ENCODE measurements at regions not wholly inside any gene's neighbourhood (a gene's known extent, or its start where the extent isn't known, plus 50 kb on each side); places are given as distances from the start of the nearest gene placed in this dataset.

- H3K4me3 Mint-ChIP-seq, result no peak overlapping the region
- H3K27me3 Mint-ChIP-seq, result no peaks in the 10 kb centered on the region
- Histone ChIP-seq H3K9ac (ENCODE audit: low read length) (no peak overlapping the region), H4K20me1 (ENCODE audit: control insufficient read depth, insufficient read depth, low read length, poor library complexity, severe bottlenecking) (no peaks in the 10 kb centered on the region), H3K4me3 (ENCODE audit: control extremely low read depth in 1 of 5, extremely low read depth in 1 of 5, insufficient read depth in 1 of 5, low read depth in 2 of 5, low read length in 4 of 5) (no peak overlapping the region), H3K9me3 (ENCODE audit: control extremely low read depth in 1 of 3, control insufficient read depth in 2 of 3, insufficient read depth in 1 of 3, low read length in 2 of 3) (peaks cover 0 to 4% (median 0%) of the 10 kb centered on the region in 3 donors), H3K27me3 (replicated peaks in 1 of 4; ENCODE audit: control extremely low read depth in 1 of 4, control insufficient read depth in 3 of 4, insufficient read depth in 4 of 4, low read length in 3 of 4) (no peaks in the 10 kb centered on the region), H3K36me3 (replicated peaks in 1 of 2; ENCODE audit: control extremely low read depth in 1 of 2, control insufficient read depth in 1 of 2, extremely low read depth in 1 of 2, insufficient read depth in 2 of 2, low read length in 1 of 2) (no peaks in the 10 kb centered on the region), H3K79me2 (ENCODE audit: control insufficient read depth, insufficient read depth, low read length) (no peaks in the 10 kb centered on the region), H3K4me2 (replicated peaks; ENCODE audit: low read depth, low read length, poor library complexity, severe bottlenecking) (no peak overlapping the region), H3K4me1 (ENCODE audit: control insufficient read depth in 2 of 2, insufficient read depth in 2 of 2, low read length in 2 of 2) (no peaks in the 10 kb centered on the region), H2AFZ (ENCODE audit: insufficient read depth, low read depth, low read length, poor library complexity, severe bottlenecking) (no peak overlapping the region), H3K27ac (ENCODE audit: low read length in 2 of 2) (no peak overlapping the region)
- H3K4me1 Mint-ChIP-seq, result no peaks in the 10 kb centered on the region
- ATAC-seq (ENCODE audit: low read depth) (no peak), DNase-seq (no peak)
- H3K27ac Mint-ChIP-seq, result no peak overlapping the region
- POLR2A ChIA-PET, result no interaction called here
- intact Hi-C loops (cut with micrococcal nuclease), result no loop called here
- H3K9me3 Mint-ChIP-seq (ENCODE audit: insufficient read depth), result peaks cover 5% of the 10 kb centered on the region
- WGBS (ENCODE audit: insufficient coverage), result 100% methylated on average over 1 of the region's 3 CpGs
- TF ChIP-seq CTCF (IDR thresholded peaks at IDR 0.05) (no peak), EZH2 (IDR thresholded peaks at IDR 0.05; ENCODE audit: borderline replicate concordance, insufficient read depth, low read depth, low read length, poor library complexity, severe bottlenecking) (no peak)
- CTCF ChIA-PET, result interaction anchor here (0.6 kb wide), 1 partner anchor 20 kb away, joined by 3 read pairs; no protein-coding TSS in a partner anchor
Observed at GRCh38 chr5:4191041-4191440, 595.4 kb downstream of the IRX1 start.

GRCh38 chr5:4191703-4192102, 596.1 kb downstream of the IRX1 start:
- no peak for ATAC-seq (ENCODE audit: low read depth)
- intact Hi-C loops (cut with micrococcal nuclease), result no loop called here
- Histone ChIP-seq H3K9ac (ENCODE audit: low read length) (no peak overlapping the region), H3K9me3 (ENCODE audit: control extremely low read depth in 1 of 3, control insufficient read depth in 2 of 3, insufficient read depth in 1 of 3, low read length in 2 of 3) (peaks cover 0 to 4% (median 0%) of the 10 kb centered on the region in 3 donors), H2AFZ (ENCODE audit: insufficient read depth, low read depth, low read length, poor library complexity, severe bottlenecking) (no peak overlapping the region), H3K4me2 (replicated peaks; ENCODE audit: low read depth, low read length, poor library complexity, severe bottlenecking) (no peak overlapping the region), H3K79me2 (ENCODE audit: control insufficient read depth, insufficient read depth, low read length) (no peaks in the 10 kb centered on the region), H3K27me3 (replicated peaks in 1 of 4; ENCODE audit: control extremely low read depth in 1 of 4, control insufficient read depth in 3 of 4, insufficient read depth in 4 of 4, low read length in 3 of 4) (no peaks in the 10 kb centered on the region), H3K4me1 (ENCODE audit: control insufficient read depth in 2 of 2, insufficient read depth in 2 of 2, low read length in 2 of 2) (no peaks in the 10 kb centered on the region), H3K36me3 (replicated peaks in 1 of 2; ENCODE audit: control extremely low read depth in 1 of 2, control insufficient read depth in 1 of 2, extremely low read depth in 1 of 2, insufficient read depth in 2 of 2, low read length in 1 of 2) (no peaks in the 10 kb centered on the region), H3K27ac (ENCODE audit: low read length in 2 of 2) (no peak overlapping the region), H3K4me3 (ENCODE audit: control extremely low read depth in 1 of 5, extremely low read depth in 1 of 5, insufficient read depth in 1 of 5, low read depth in 2 of 5, low read length in 4 of 5) (no peak overlapping the region), H4K20me1 (ENCODE audit: control insufficient read depth, insufficient read depth, low read length, poor library complexity, severe bottlenecking) (no peaks in the 10 kb centered on the region)
- TF ChIP-seq EZH2 (IDR thresholded peaks at IDR 0.05; ENCODE audit: borderline replicate concordance, insufficient read depth, low read depth, low read length, poor library complexity, severe bottlenecking) (no peak), CTCF (IDR thresholded peaks at IDR 0.05) (no peak)
- no peak for DNase-seq
- H3K4me3 Mint-ChIP-seq, result no peak overlapping the region
- ChIA-PET CTCF (no interaction called here), POLR2A (no interaction called here)
- H3K27ac Mint-ChIP-seq, result no peak overlapping the region
- H3K9me3 Mint-ChIP-seq (ENCODE audit: insufficient read depth), result peaks cover 6% of the 10 kb centered on the region
- H3K4me1 Mint-ChIP-seq, result no peaks in the 10 kb centered on the region
- no peaks in the 10 kb centered on the region for H3K27me3 Mint-ChIP-seq
- 96% methylated on average over 9 of the region's 10 CpGs for WGBS (ENCODE audit: insufficient coverage)
